ENCODE measurements at regions not wholly inside any gene's neighbourhood (a gene's known extent, or its start where the extent isn't known, plus 50 kb on each side); places are given as distances from the start of the nearest gene placed in this dataset.
"Not testable (repeated sequence)": the region's sequence is repeated elsewhere in the genome, so short reads cannot be mapped to it uniquely, and the experiment has no call there.

DNA sequence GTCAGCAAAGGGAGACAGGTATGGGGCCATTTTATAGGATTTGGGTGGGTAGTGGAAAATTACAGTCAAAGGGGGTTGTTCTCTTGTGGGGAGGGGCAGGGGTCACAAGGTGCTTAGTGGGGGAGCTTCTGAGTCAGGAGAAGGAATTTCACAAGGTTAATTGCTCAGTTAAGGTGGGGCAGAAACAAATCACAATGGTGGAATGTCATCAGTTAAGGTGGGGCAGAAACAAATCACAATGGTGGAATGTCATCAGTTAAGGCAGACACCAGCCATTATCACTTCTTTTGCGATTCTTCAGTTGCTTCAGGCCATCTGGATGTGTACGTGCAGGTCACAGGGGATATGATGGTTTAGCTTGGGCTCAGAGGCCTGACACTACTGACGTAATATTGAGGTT, 1077.6 kb downstream of the DNAJB9 start:
- DNase-seq = not testable (repeated sequence)

- DNase-seq = no peak
Observed at GRCh38 chr7:109659261-109659660, 1089.6 kb downstream of the DNAJB9 start.

DNA sequence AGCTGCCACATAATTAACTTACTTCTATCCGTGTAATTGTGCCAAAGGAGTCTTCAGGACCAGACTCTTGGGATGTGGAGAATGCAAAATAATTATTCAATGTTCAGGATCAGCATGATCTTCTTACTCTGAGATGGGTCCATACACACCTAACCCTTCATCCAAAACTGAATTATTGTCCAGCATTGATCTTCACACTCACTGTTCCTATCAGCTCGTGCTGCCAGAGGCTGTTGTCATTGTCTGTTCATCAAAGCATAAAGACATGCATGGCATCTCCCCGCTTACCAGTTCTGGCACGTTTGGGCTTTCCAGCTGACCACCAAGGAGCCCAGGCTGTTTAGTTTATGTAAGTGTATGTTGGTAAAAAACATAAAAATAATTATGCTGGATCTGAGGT, 1090.7 kb downstream of the DNAJB9 start:
- no peak for DNase-seq

DNA sequence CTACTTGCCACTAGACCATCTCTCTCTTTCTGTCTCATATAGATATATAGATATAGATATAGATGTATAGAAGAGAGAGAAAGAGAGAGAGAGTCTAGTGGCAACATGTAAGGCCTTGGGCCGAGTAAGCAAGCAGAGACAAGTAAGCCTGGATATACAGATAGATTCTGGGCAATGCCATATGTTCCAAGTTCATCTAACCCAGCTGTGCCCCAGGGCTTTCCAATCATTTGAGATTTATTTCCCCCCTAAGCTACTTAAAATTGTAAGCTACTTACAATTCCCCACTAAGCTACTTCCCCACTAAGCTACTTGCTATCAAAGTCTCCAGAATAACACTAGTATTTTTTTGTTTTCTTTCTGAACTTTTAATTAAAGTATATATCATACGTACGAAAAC, 1094.1 kb downstream of the DNAJB9 start:
- DNase-seq = no peak

DNA sequence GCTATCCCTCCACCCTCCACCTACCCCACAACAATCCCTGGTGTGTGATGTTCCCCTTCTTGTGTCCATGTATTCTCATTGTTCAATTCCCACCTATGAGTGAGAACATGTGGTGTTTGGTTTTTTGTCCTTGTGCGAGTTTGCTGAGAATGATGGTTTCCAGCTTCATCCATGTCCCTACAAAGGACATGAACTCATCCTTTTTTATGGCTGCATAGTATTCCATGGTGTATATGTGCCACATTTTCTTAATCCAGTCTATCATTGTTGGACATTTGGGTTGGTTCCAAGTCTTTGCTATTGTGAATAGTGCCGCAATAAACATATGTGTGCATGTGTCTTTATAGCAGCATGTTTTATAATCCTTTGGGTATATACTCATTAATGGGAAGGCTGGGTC, 1117.6 kb downstream of the DNAJB9 start:
- not testable (repeated sequence) for DNase-seq

- not testable (repeated sequence) for DNase-seq
Observed at GRCh38 chr7:109692613-109693012, 1122.9 kb downstream of the DNAJB9 start.

DNA sequence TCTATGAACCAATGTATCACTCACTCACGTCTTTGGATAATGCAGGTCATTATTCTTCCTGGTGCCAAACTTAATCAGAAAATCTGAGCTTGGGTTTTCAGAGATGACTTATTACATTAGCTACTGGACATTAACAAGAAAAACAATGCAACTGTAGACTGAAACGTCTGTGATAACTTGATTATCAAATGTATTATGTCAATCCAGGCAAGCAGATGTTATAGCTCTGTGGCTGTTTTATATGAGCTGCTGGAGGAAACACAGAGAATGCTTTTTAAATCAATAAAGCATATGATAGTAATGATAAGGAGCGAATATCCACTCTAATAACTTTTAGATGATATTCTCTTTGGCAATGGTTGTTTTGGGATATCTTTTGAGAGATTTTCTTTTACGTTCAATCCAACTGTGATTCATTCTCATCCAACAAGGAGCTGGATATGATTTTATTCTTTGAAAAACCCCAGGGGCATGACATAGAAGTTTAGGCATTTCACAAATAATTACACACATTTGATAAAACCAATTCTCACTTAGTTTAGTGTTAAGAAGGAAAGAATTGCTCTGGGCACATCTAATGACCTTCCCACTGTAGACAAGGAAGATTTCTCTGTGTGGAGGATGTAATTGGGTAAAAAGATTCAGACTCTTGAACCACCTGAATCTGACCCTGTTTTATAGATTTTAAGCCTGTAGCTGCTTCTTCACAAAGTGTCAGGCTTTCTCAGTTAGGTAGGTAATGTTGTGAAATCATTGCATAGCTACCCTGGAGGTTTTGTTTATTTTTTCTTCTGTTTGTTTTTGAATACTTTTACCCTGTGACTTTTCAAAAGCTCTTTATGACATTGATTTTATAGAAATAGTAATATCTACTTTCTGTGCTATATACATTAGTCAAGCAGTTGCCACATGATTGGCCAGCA, 1124.7 kb downstream of the DNAJB9 start:
- DNase-seq = no peak

- DNase-seq = no peak
Observed at GRCh38 chr7:109695419-109695818, 1125.7 kb downstream of the DNAJB9 start.

DNA sequence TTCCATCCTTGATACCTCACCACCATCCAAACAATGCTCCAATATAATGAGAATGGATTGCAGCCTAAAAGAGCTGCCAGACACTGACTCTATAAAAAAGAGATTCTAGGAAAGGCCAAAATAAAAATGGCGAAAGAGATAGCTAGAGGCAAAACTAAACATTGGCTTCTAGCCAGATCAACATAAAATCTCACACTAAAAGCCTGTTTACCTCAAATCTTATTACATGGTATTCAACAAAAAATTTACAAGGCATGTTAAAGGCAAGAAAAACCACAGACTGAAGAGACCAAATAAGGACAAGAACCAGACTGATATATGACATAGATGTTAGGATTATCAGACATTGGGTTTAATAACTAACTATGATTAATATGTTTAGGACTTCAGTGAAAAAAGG, 1127.0 kb downstream of the DNAJB9 start:
- DNase-seq = no peak

DNA sequence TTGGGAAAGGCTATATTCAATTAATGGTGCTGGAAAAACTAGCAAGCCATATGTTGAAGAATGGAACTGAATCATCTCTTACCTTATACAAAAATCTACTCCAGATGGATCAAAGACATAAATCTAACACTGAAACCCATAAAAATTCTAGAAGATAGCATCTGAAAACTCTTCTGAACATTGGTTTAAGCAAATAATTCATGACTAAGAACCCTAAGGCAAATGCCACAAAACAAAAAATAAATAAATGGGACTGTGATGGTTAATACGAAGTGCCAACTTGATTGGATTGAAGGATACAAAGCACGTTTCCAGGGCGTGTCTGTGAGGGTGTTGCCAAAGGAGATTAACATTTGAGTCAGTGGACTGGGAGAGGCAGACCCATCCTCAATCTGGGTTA, 1130.0 kb downstream of the DNAJB9 start:
- no peak for DNase-seq

GRCh38 chr7:109713366-109713765, 1143.7 kb downstream of the DNAJB9 start:
- DNase-seq = no peak

DNA sequence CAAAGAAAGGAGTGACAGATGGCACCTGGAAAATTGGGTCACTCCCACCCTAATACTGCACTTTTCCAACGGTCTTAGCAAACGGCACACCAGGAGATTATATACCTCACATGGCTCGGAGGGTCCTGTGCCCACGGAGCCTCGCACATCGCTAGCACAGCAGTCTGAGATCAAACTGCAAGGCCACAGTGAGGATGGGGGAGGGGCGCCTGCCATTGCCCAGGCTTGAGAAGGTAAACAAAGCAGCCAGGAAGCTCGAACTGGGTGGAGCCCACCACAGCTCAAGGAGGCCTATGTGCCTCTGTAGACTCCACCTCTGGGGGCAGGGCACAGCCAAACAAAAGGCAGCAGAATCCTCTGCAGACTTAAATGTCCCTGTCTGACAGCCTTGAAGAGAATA, 1149.7 kb downstream of the DNAJB9 start:
- not testable (repeated sequence) for DNase-seq

DNA sequence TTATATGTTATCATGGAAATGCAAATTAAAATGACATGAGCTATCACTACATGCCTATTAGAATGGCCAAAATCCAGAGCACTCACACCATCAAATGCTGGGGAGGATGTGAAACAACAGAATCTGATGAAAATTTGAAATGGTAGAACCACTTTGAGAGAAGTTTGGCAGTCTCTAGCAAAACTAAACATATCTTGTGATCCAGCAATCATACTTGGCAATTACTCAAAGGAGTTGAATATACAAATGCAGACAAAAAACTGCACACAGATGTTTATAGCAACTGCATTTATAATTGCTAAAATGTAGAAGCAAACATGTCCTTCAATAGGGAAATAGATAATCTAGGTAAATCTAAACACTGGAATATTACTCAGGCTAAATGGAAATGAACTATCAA, 1164.9 kb downstream of the DNAJB9 start:
- DNase-seq = no peak

- DNase-seq = no peak
Observed at GRCh38 chr7:109735881-109736280, 1166.2 kb downstream of the DNAJB9 start.

DNA sequence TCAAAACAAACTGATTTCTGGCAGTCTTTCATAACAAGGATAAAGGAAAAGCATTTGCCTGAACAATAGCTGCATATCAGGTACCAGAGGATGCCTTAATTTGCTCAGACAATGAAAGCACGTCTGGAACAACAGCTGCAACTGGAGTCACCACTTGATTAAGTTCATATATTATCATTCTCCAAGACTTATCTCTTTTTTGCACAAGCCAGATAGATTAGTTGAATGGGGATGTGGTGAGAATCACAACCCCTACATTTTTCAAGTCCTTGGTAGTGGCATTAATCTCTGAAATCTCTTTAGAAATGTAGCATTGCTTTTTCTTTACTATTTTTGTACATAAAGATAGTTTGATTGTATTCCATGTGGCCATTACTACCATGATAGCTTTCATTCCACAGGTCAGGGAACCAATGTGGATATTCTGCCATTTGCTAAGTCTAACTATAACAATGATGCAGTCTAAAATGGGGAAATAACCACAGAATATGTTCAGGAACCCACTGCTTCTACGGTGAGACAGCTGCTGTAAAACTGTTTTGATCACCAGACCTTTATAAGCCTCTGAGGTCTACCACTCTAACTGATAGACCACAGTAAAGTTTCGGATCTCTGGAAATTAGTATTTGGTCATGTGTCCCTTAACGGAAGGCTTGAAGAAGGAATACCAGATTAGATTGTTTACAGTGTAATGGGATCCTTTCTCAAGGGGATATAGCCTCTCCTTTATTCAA, 1176.2 kb downstream of the DNAJB9 start:
- no peak for DNase-seq

DNA sequence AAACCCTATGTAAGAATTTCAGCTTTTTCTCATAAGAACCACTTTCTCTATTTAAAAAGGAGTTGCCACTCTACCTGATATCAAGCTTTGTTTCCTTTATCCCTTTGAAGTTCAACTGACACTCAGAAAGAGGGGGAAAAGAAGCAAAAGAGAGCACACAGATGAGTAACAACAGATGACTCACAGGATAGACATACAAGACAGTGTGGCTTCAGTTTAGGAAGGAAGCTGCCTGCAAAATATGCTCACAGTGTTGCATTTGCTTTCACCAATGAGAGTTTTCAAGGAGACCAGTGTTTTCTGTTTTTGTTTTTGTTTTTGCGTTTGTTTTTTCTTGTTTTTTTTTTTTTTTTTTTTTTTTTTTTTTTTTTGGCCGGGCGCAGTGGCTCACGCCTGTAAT, 1181.6 kb downstream of the DNAJB9 start:
- DNase-seq = no peak

- no peak for DNase-seq
Observed at GRCh38 chr7:109752068-109752467, 1182.4 kb downstream of the DNAJB9 start.

DNA sequence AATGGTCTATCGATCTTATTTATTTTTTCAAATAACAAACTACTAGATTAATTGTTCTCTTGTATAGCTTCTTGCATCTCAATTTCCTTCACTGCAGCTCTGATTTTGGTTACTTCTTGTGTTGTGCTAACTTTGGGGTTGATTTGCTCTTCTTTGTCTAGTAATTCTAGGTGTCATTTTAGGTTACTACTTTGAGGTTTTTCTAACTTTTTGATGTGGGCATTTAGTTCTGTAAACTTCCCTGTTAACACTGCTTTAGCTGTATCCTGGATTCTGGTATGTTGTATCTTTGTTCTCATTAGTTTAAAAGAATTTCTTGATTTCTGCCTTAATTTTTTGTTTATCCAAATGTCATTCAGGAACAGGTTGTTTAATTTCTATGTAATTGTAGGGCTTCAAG, 1188.0 kb downstream of the DNAJB9 start:
- no peak for DNase-seq

DNA sequence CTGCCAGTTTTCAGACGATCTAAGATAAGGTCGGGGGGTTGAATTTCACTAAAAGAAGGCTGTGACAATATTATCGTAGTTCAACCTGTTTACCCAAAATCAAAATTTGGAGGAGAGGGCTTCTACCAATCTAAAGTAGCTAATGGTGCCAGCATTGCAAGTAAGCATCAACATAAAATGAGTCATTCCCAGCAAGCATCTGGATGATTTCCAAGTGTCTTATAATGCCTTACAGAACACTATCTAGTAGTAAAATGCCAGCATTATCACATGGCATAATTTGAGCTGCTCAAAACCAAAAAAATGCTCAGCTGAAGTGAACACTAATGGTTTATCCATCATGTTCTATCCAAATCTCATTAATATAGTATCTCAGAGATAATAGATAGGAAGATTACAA, 1193.9 kb downstream of the DNAJB9 start:
- no peak for DNase-seq

DNA sequence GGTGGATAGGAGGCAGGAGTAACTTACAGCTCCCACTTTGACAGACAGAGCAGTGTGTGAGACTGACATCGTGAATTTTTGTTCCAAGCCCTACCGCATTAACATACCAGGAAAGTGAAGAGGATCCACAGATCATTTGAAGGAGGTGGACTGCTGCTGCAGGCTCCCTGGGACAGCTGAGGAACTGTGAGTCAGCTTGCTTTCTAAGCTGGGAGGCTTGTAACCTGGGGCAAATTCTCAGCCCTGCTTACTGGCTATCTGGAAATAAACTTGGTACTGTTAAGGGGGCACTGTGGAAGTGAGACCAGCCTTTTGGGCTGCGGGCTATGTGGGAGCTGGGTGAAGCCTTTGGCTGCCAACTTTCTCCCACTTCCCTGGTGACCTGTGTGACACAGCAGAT, 1202.5 kb downstream of the DNAJB9 start:
- DNase-seq = no peak

DNA sequence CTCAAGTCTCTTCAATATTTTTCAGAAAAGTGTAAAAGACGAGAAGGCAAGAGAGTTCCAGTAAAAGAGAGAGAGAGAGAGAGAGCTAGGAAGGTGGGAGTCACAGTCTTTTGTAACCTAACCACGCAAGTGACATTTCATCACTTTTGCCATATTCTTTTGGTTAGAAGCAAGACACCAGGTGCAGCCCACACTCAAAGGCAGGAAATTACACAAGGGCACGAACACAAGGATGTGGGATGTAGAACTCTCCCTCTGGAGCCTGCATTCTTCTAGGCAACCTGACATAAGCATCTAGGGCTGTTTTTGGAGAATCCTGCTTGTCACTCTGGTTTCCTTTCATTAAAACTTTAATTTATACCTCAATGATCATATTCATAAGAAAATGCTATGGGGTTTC, 1213.1 kb downstream of the DNAJB9 start:
- DNase-seq = no peak

- DNase-seq = no peak
Observed at GRCh38 chr7:109806548-109806947, 1236.9 kb downstream of the DNAJB9 start.

- no peak for DNase-seq
Observed at GRCh38 chr7:109821156-109821555, 1251.5 kb downstream of the DNAJB9 start.

DNA sequence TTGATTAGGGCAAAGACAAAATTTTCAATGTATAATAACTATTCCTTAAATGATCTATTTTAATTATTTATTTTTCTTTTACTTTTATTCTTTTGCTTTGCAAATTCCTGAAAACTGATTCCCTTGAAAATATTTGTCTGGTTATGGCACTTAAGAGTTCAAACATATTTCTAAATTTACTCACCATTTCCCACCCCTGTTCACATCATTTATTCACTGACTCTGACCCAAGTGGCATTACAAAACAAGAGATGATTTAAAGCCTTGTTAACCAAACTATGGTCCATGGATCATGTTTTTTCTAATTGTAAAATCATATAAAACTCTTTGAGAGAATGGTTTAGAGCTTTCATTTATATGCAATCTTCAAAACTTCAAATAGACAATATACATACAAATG, 1256.1 kb upstream of the LRRN3 start:
- DNase-seq = no peak

Data from DMS153 (cell line).